ENCODE measurements at regions not wholly inside any gene's neighbourhood (a gene's known extent, or its start where the extent isn't known, plus 50 kb on each side); places are given as distances from the start of the nearest gene placed in this dataset.
"Not testable (repeated sequence)": the region's sequence is repeated elsewhere in the genome, so short reads cannot be mapped to it uniquely, and the experiment has no call there.

DNA sequence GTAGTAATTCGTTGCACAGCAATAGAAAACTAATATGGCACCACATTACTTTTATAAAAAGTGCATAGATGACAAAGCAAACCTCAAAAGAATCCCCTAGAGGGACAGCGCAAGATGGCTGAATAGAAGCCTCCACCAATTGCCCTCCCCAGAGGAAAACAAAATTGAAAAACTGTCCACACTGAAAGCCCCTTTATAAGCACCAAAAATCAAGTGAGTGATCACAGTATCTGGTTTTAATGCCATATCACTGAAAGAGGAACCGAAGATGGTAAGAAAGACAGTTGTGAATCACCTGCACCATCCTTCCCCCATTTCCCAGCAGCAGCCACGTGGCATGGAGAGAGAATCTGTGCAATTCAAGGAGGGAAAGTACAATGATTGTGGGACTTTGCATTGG is 522.2 kb downstream of the GLUD2 start:
- Histone ChIP-seq H3K4me3 (no peak overlapping the region), H3K27me3 (replicated peaks in 1 of 7) (no peaks in the 10 kb centered on the region), H3K36me3 (no peaks in the 10 kb centered on the region), H3K4me1 (no peaks in the 10 kb centered on the region), H3K9me3 (peaks cover 0 to 8% (median 0%) of the 10 kb centered on the region in 8 donors), H3K27ac (no peak overlapping the region)
- no peak for DNase-seq
- intact Hi-C loops (cut with DNase I; ENCODE audit: low total_unique reads): no loop called here
- TF ChIP-seq, protein P1, sequence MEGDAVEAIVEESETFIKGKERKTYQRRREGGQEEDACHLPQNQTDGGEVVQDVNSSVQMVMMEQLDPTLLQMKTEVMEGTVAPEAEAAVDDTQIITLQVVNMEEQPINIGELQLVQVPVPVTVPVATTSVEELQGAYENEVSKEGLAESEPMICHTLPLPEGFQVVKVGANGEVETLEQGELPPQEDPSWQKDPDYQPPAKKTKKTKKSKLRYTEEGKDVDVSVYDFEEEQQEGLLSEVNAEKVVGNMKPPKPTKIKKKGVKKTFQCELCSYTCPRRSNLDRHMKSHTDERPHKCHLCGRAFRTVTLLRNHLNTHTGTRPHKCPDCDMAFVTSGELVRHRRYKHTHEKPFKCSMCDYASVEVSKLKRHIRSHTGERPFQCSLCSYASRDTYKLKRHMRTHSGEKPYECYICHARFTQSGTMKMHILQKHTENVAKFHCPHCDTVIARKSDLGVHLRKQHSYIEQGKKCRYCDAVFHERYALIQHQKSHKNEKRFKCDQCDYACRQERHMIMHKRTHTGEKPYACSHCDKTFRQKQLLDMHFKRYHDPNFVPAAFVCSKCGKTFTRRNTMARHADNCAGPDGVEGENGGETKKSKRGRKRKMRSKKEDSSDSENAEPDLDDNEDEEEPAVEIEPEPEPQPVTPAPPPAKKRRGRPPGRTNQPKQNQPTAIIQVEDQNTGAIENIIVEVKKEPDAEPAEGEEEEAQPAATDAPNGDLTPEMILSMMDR (IDR thresholded peaks at IDR 0.05 in 8 of 11, conservative IDR thresholded peaks at IDR 0.05 in 3 of 11): no peak
- TF ChIP-seq POLR2A (IDR thresholded peaks at IDR 0.05): no peak
- no peak for TF ChIP-seq POLR2AphosphoS5 (IDR thresholded peaks at IDR 0.05)
- 56 to 79% (median 67%) methylated on average over 4 of the region's 4 CpGs for WGBS, 5 donors

DNA sequence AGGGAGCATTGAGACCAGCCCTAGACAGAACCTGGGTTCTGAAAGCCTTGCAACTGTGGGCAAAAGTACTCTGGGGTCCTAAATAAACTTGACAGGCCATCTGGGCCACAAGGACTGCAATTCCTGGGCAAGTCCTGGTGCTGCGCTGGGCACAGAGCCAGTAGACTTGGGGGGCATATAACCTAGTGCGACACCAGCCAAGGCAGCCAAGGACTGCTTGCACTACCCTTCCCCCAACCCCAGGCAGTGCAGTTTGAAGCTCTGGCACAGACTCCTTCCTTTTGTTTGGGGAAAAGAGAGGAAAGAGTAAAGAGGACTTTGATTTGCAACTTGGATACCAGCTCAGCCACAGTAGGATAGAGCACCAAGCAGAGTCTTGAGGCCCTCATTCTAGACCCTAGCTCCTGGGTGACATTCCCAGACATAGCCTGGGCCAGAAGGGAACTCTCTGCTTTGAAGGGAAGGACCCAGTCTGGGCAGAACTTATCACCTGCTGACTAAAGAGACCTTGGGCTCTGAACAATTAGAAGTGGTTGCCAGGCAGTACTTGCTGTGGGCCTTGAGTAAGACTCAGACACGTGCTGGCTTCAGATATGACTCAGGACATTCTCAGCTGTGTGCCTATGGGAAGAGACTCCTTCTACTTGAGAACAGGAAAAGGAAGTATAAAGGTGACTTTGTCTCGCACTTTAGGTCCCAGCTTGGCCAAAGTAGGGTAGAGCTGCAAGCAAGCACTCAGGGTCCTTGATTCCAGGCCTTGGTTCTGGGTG is 522.8 kb downstream of the GLUD2 start:
- intact Hi-C loops (cut with DNase I; ENCODE audit: low total_unique reads): no loop called here
- H3K36me3 ChIP-seq: no peaks in the 10 kb centered on the region
- WGBS, 5 donors: 59 to 82% (median 70%) methylated on average over 2 to 4 of the region's 4 CpGs
- H3K4me1 ChIP-seq: no peaks in the 10 kb centered on the region
- no peak overlapping the region for H3K4me3 ChIP-seq
- H3K27ac ChIP-seq: no peak overlapping the region
- peaks cover 0 to 8% (median 0%) of the 10 kb centered on the region in 8 donors for H3K9me3 ChIP-seq
- no peaks in the 10 kb centered on the region for H3K27me3 ChIP-seq (replicated peaks in 1 of 7)
- no peak for DNase-seq
- TF ChIP-seq, protein P1 (IDR thresholded peaks at IDR 0.05 in 8 of 11, conservative IDR thresholded peaks at IDR 0.05 in 3 of 11): no peak
- TF ChIP-seq POLR2A (IDR thresholded peaks at IDR 0.05) (no peak), POLR2AphosphoS5 (IDR thresholded peaks at IDR 0.05) (no peak)

DNA sequence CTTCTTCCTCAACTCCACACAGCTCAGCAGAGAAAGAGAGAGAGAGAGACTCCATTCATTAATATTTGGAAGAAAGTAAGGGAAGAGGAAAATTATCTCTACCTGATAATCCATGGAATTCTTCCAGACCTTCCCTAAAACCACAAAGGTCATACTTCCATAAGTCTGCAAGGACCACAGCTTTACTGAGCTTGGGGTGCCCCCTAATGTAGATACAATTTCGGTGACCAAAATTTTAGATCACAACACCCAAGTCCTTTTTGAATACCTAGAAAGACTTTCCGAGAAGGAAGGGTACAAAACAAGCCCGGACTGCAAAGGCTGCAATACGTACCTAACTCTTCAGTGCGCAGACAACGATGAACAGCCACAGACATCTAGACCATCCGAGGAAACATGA is 523.9 kb downstream of the GLUD2 start:
- WGBS, 5 donors: 78 to 91% (median 83%) methylated on average over 7 of the region's 7 CpGs
- Histone ChIP-seq H3K27ac (no peak overlapping the region), H3K9me3 (peaks cover 0 to 8% (median 0%) of the 10 kb centered on the region in 8 donors), H3K27me3 (replicated peaks in 1 of 7) (no peaks in the 10 kb centered on the region), H3K36me3 (no peaks in the 10 kb centered on the region), H3K4me1 (no peaks in the 10 kb centered on the region), H3K4me3 (no peak overlapping the region)
- no peak for DNase-seq
- intact Hi-C loops (cut with DNase I; ENCODE audit: low total_unique reads): no loop called here
- TF ChIP-seq, protein P1 (IDR thresholded peaks at IDR 0.05 in 8 of 11, conservative IDR thresholded peaks at IDR 0.05 in 3 of 11): no peak
- TF ChIP-seq POLR2AphosphoS5 (IDR thresholded peaks at IDR 0.05): no peak
- no peak for TF ChIP-seq POLR2A (IDR thresholded peaks at IDR 0.05)

DNA sequence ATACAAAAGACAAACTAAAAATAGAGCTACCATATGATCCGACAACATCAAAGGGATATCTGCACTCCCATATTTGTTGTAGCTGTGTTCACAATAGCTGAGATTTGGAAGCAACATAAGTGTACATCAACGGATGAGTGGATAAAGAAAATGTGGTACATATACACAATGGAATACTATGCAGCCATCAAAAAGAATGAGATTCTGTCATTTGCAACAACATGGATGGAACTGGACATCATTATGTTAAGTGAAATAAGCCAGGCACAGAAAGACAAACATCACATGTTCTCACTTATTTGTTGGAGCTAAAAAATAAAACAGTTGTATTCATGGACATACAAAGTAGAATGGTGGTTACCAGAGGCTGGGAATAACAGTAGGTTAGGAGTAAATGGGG is 527.0 kb downstream of the GLUD2 start:
- H3K27me3 ChIP-seq (replicated peaks in 1 of 7); H3K4me3 ChIP-seq; DNase-seq; H3K9me3 ChIP-seq; H3K27ac ChIP-seq; H3K36me3 ChIP-seq; H3K4me1 ChIP-seq; intact Hi-C loops (cut with DNase I; ENCODE audit: low total_unique reads): not testable (repeated sequence)
- 90 to 100% (median 95%) methylated on average over 2 of the region's 2 CpGs for WGBS, 5 donors

Data from spleen (tissue), 11 donors.